ENCODE measurements at regions not wholly inside any gene's neighbourhood (a gene's known extent, or its start where the extent isn't known, plus 50 kb on each side); places are given as distances from the start of the nearest gene placed in this dataset.

- Histone ChIP-seq H3K23ac (ENCODE audit: low read length in 2 of 2) (no peak overlapping the region), H3K18ac (ENCODE audit: low read depth in 1 of 2, low read length in 2 of 2) (no peak overlapping the region), H2AFZ (ENCODE audit: low read depth, low read length) (no peak overlapping the region), H3K27ac (ENCODE audit: low read length, poor library complexity, severe bottlenecking) (no peak overlapping the region), H3K14ac (ENCODE audit: low read length in 2 of 2) (no peak overlapping the region), H3K36me3 (ENCODE audit: control insufficient read depth in 1 of 2, insufficient read depth in 2 of 2, low read depth in 1 of 2, low read length in 2 of 2) (no peaks in the 10 kb centered on the region), H2BK12ac (ENCODE audit: low read length in 2 of 2) (no peak overlapping the region), H3K4me2 (ENCODE audit: low read length, poor library complexity, severe bottlenecking) (no peak overlapping the region), H3K4ac (ENCODE audit: low read depth in 1 of 2, low read length in 2 of 2) (no peak overlapping the region), H2BK5ac (ENCODE audit: low read depth, low read length, poor library complexity, severe bottlenecking) (no peak overlapping the region), H4K8ac (ENCODE audit: low read length) (no peak overlapping the region), H3K27me3 (ENCODE audit: control insufficient read depth in 1 of 2, insufficient read depth in 1 of 2, low read length in 2 of 2) (no peaks in the 10 kb centered on the region), H3K4me3 (ENCODE audit: insufficient read depth in 1 of 2, low read depth in 1 of 2, low read length in 2 of 2) (no peak overlapping the region), H2BK120ac (ENCODE audit: low read depth, low read length) (no peak overlapping the region), H4K91ac (ENCODE audit: low read length) (no peak overlapping the region), H2BK15ac (ENCODE audit: low read depth, poor library complexity, severe bottlenecking) (no peak overlapping the region), H3K79me1 (replicated peaks; ENCODE audit: low read length, poor library complexity, severe bottlenecking) (no peaks in the 10 kb centered on the region), H3K9me3 (ENCODE audit: control insufficient read depth, low read length) (no peaks in the 10 kb centered on the region), H2AK5ac (ENCODE audit: low read length, severe bottlenecking) (no peak overlapping the region), H3K9ac (ENCODE audit: low read length) (no peak overlapping the region), H3K4me1 (ENCODE audit: control insufficient read depth, insufficient read depth, low read depth, low read length) (no peaks in the 10 kb centered on the region)
- WGBS, result 97% methylated on average over 3 of the region's 4 CpGs
- DNase-seq, result no peak
Observed at GRCh38 chr6:79783670-79784394, 152.7 kb downstream of the SH3BGRL2 start.

GRCh38 chr6:79782792-79783580 is 151.9 kb downstream of the SH3BGRL2 start:
- H3K23ac ChIP-seq (ENCODE audit: low read length in 2 of 2), result no peak overlapping the region
- H3K9ac ChIP-seq (ENCODE audit: low read length), result no peak overlapping the region
- H4K8ac ChIP-seq (ENCODE audit: low read length), result no peak overlapping the region
- H3K4me3 ChIP-seq (ENCODE audit: insufficient read depth in 1 of 2, low read depth in 1 of 2, low read length in 2 of 2), result no peak overlapping the region
- no peak overlapping the region for H3K18ac ChIP-seq (ENCODE audit: low read depth in 1 of 2, low read length in 2 of 2)
- H3K9me3 ChIP-seq (ENCODE audit: control insufficient read depth, low read length), result no peaks in the 10 kb centered on the region
- no peaks in the 10 kb centered on the region for H3K27me3 ChIP-seq (ENCODE audit: control insufficient read depth in 1 of 2, insufficient read depth in 1 of 2, low read length in 2 of 2)
- H3K79me1 ChIP-seq (replicated peaks; ENCODE audit: low read length, poor library complexity, severe bottlenecking), result no peaks in the 10 kb centered on the region
- no peak overlapping the region for H2BK15ac ChIP-seq (ENCODE audit: low read depth, poor library complexity, severe bottlenecking)
- peaks cover 4% of the 10 kb centered on the region for H3K4me1 ChIP-seq (ENCODE audit: control insufficient read depth, insufficient read depth, low read depth, low read length)
- no peak overlapping the region for H4K91ac ChIP-seq (ENCODE audit: low read length)
- no peak overlapping the region for H2BK120ac ChIP-seq (ENCODE audit: low read depth, low read length)
- no peak overlapping the region for H3K27ac ChIP-seq (ENCODE audit: low read length, poor library complexity, severe bottlenecking)
- H2AFZ ChIP-seq (ENCODE audit: low read depth, low read length), result no peak overlapping the region
- H3K4me2 ChIP-seq (ENCODE audit: low read length, poor library complexity, severe bottlenecking), result no peak overlapping the region
- no peak overlapping the region for H2BK5ac ChIP-seq (ENCODE audit: low read depth, low read length, poor library complexity, severe bottlenecking)
- no peaks in the 10 kb centered on the region for H3K36me3 ChIP-seq (ENCODE audit: control insufficient read depth in 1 of 2, insufficient read depth in 2 of 2, low read depth in 1 of 2, low read length in 2 of 2)
- whole genome bisulfite sequencing, result 81% methylated on average over 5 of the region's 5 CpGs
- DNase-seq, result no peak
- H3K14ac ChIP-seq (ENCODE audit: low read length in 2 of 2), result no peak overlapping the region
- no peak overlapping the region for H2AK5ac ChIP-seq (ENCODE audit: low read length, severe bottlenecking)
- no peak overlapping the region for H3K4ac ChIP-seq (ENCODE audit: low read depth in 1 of 2, low read length in 2 of 2)
- H2BK12ac ChIP-seq (ENCODE audit: low read length in 2 of 2), result no peak overlapping the region

- Histone ChIP-seq H3K79me1 (replicated peaks; ENCODE audit: low read length, poor library complexity, severe bottlenecking) (no peaks in the 10 kb centered on the region), H3K4me2 (ENCODE audit: low read length, poor library complexity, severe bottlenecking) (no peak overlapping the region), H3K4me3 (ENCODE audit: insufficient read depth in 1 of 2, low read depth in 1 of 2, low read length in 2 of 2) (no peak overlapping the region), H2BK120ac (ENCODE audit: low read depth, low read length) (no peak overlapping the region), H3K9ac (ENCODE audit: low read length) (no peak overlapping the region), H3K9me3 (ENCODE audit: control insufficient read depth, low read length) (no peaks in the 10 kb centered on the region), H3K4me1 (ENCODE audit: control insufficient read depth, insufficient read depth, low read depth, low read length) (peaks cover 4% of the 10 kb centered on the region), H2BK5ac (ENCODE audit: low read depth, low read length, poor library complexity, severe bottlenecking) (no peak overlapping the region), H2BK12ac (ENCODE audit: low read length in 2 of 2) (no peak overlapping the region), H3K18ac (ENCODE audit: low read depth in 1 of 2, low read length in 2 of 2) (no peak overlapping the region), H4K91ac (ENCODE audit: low read length) (no peak overlapping the region), H3K4ac (ENCODE audit: low read depth in 1 of 2, low read length in 2 of 2) (no peak overlapping the region), H3K27me3 (ENCODE audit: control insufficient read depth in 1 of 2, insufficient read depth in 1 of 2, low read length in 2 of 2) (no peaks in the 10 kb centered on the region), H3K14ac (ENCODE audit: low read length in 2 of 2) (no peak overlapping the region), H2AFZ (ENCODE audit: low read depth, low read length) (no peak overlapping the region), H3K27ac (ENCODE audit: low read length, poor library complexity, severe bottlenecking) (no peak overlapping the region), H2BK15ac (ENCODE audit: low read depth, poor library complexity, severe bottlenecking) (no peak overlapping the region), H3K36me3 (ENCODE audit: control insufficient read depth in 1 of 2, insufficient read depth in 2 of 2, low read depth in 1 of 2, low read length in 2 of 2) (no peaks in the 10 kb centered on the region), H2AK5ac (ENCODE audit: low read length, severe bottlenecking) (no peak overlapping the region), H4K8ac (ENCODE audit: low read length) (no peak overlapping the region), H3K23ac (ENCODE audit: low read length in 2 of 2) (no peak overlapping the region)
- DNase-seq, result no peak
- WGBS, result 81% methylated on average over 3 of the region's 4 CpGs
Observed at GRCh38 chr6:79781916-79782315, 150.8 kb downstream of the SH3BGRL2 start.

- no peak overlapping the region for H3K4ac ChIP-seq (ENCODE audit: low read depth in 1 of 2, low read length in 2 of 2)
Observed at GRCh38 chr6:79780881-79781280, 149.8 kb downstream of the SH3BGRL2 start.

More at GRCh38 chr6:79780881-79781280, 149.8 kb downstream of the SH3BGRL2 start:
- Histone ChIP-seq H2AK5ac (ENCODE audit: low read length, severe bottlenecking) (no peak overlapping the region), H3K4me1 (ENCODE audit: control insufficient read depth, insufficient read depth, low read depth, low read length) (peaks cover 4% of the 10 kb centered on the region), H3K4me2 (ENCODE audit: low read length, poor library complexity, severe bottlenecking) (no peak overlapping the region), H3K18ac (ENCODE audit: low read depth in 1 of 2, low read length in 2 of 2) (no peak overlapping the region), H4K8ac (ENCODE audit: low read length) (no peak overlapping the region), H2BK12ac (ENCODE audit: low read length in 2 of 2) (no peak overlapping the region), H3K9me3 (ENCODE audit: control insufficient read depth, low read length) (no peaks in the 10 kb centered on the region), H3K27me3 (ENCODE audit: control insufficient read depth in 1 of 2, insufficient read depth in 1 of 2, low read length in 2 of 2) (no peaks in the 10 kb centered on the region), H3K79me1 (replicated peaks; ENCODE audit: low read length, poor library complexity, severe bottlenecking) (no peaks in the 10 kb centered on the region), H2BK5ac (ENCODE audit: low read depth, low read length, poor library complexity, severe bottlenecking) (no peak overlapping the region), H2BK120ac (ENCODE audit: low read depth, low read length) (no peak overlapping the region), H4K91ac (ENCODE audit: low read length) (no peak overlapping the region), H3K23ac (ENCODE audit: low read length in 2 of 2) (no peak overlapping the region), H3K36me3 (ENCODE audit: control insufficient read depth in 1 of 2, insufficient read depth in 2 of 2, low read depth in 1 of 2, low read length in 2 of 2) (no peaks in the 10 kb centered on the region), H2BK15ac (ENCODE audit: low read depth, poor library complexity, severe bottlenecking) (no peak overlapping the region), H3K4me3 (ENCODE audit: insufficient read depth in 1 of 2, low read depth in 1 of 2, low read length in 2 of 2) (no peak overlapping the region), H3K27ac (ENCODE audit: low read length, poor library complexity, severe bottlenecking) (no peak overlapping the region), H3K9ac (ENCODE audit: low read length) (no peak overlapping the region), H3K14ac (ENCODE audit: low read length in 2 of 2) (no peak overlapping the region), H2AFZ (ENCODE audit: low read depth, low read length) (no peak overlapping the region)
- DNase-seq, result no peak
- 92% methylated on average over 1 of the region's 1 CpG for WGBS
